ENCODE measurements at regions not wholly inside any gene's neighbourhood (a gene's known extent, or its start where the extent isn't known, plus 50 kb on each side); places are given as distances from the start of the nearest gene placed in this dataset.

GRCh38 chr21:31471865-31472264, 127.8 kb upstream of the TIAM1 start:
- ATAC-seq (no peak), DNase-seq (ENCODE audit: low spot score) (no peak)
- TF ChIP-seq PREB (CRISPR knock-in tag; IDR thresholded peaks at IDR 0.05; ENCODE audit: borderline replicate concordance) (no peak), NR1H2 (CRISPR knock-in tag; IDR thresholded peaks at IDR 0.05) (no peak), AFF4 (CRISPR knock-in tag; IDR thresholded peaks at IDR 0.05; ENCODE audit: borderline replicate concordance) (no peak), ZBTB21 (CRISPR knock-in tag; IDR thresholded peaks at IDR 0.05; ENCODE audit: borderline replicate concordance) (no peak), ARID4B (CRISPR knock-in tag; IDR thresholded peaks at IDR 0.05; ENCODE audit: borderline replicate concordance) (no peak), NR3C1 (CRISPR knock-in tag; conservative IDR thresholded peaks at IDR 0.05; ENCODE audit: low read depth) (no peak)
- H3K27ac Mint-ChIP-seq, result peak overlapping the region; percentile 45; the same call in 1 of the 2 replicates
- H3K4me1 Mint-ChIP-seq, result peaks cover 24% of the 10 kb centered on the region
- no peak overlapping the region for H3K4me3 Mint-ChIP-seq
- peaks cover 8% of the 10 kb centered on the region for H3K36me3 Mint-ChIP-seq
- POLR2A ChIA-PET, result no interaction called here
- CTCF ChIA-PET, result interaction anchor here (1.0 to 2.4 kb wide), 4 partner anchors 12 to 109 kb away, joined by 3 to 12 read pairs (median 7); no protein-coding TSS in a partner anchor
- H3K9me3 Mint-ChIP-seq, result peaks cover 10% of the 10 kb centered on the region
- no peaks in the 10 kb centered on the region for H3K27me3 Mint-ChIP-seq (ENCODE audit: low read depth)

- peak overlapping the region; percentile 79; the same call in 1 of the 2 replicates for H3K27ac Mint-ChIP-seq
- ChIA-PET POLR2A (no interaction called here), CTCF (interaction anchor here (0.5 to 2.4 kb wide), 10 partner anchors 9 to 273 kb away, joined by 3 to 12 read pairs (median 3); no protein-coding TSS in a partner anchor)
- H3K4me3 Mint-ChIP-seq, result peak overlapping the region; percentile 38; the same call in 1 of the 2 replicates
- peaks cover 24% of the 10 kb centered on the region for H3K4me1 Mint-ChIP-seq
- peak; percentile 39 for DNase-seq (ENCODE audit: low spot score)
- H3K27me3 Mint-ChIP-seq (ENCODE audit: low read depth), result no peaks in the 10 kb centered on the region
- H3K9me3 Mint-ChIP-seq, result peaks cover 10% of the 10 kb centered on the region
- peak; percentile 51 for ATAC-seq
- peaks cover 8% of the 10 kb centered on the region for H3K36me3 Mint-ChIP-seq
- no peak for TF ChIP-seq IRF2 (CRISPR knock-in tag; IDR thresholded peaks at IDR 0.05; ENCODE audit: borderline replicate concordance, low read depth)
- TF ChIP-seq HMGXB4 (CRISPR knock-in tag; IDR thresholded peaks at IDR 0.05), result no peak
- TF ChIP-seq SP1 (CRISPR knock-in tag; conservative IDR thresholded peaks at IDR 0.05), result no peak
- no peak for TF ChIP-seq PRDM15 (CRISPR knock-in tag; IDR thresholded peaks at IDR 0.05)
- TF ChIP-seq ARID4B (CRISPR knock-in tag; IDR thresholded peaks at IDR 0.05; ENCODE audit: borderline replicate concordance), result no peak
- no peak for TF ChIP-seq ZNF396 (CRISPR knock-in tag; IDR thresholded peaks at IDR 0.05; ENCODE audit: borderline replicate concordance)
- no peak for TF ChIP-seq RORB (CRISPR knock-in tag; IDR thresholded peaks at IDR 0.05)
Observed at GRCh38 chr21:31470896-31471694, 127.0 kb upstream of the TIAM1 start.

Data from WTC11 (cell line).